ENCODE measurements at regions not wholly inside any gene's neighbourhood (a gene's known extent, or its start where the extent isn't known, plus 50 kb on each side); places are given as distances from the start of the nearest gene placed in this dataset.

DNA sequence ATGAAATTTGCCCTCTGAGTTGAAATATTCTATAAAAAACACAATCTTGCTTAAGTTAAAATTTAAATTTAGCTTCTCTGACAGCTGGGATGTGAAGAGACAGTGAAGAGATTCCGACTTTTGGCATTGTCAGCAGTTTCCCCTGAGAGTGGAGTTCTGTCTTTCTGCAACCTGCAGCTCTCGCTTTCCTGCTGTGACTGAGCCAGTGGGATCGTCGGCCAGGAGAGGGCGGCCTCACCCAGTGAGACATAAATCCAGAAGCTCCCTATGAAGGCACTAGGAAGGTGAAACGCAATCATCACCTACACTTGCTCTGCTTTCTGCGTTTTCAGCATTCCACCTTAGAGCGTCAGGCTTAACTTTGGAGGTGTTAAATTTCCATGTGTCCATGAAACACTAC, 75.4 kb upstream of the HNMT start:
- intact Hi-C loops (cut with DNase I) = no loop called here

DNA sequence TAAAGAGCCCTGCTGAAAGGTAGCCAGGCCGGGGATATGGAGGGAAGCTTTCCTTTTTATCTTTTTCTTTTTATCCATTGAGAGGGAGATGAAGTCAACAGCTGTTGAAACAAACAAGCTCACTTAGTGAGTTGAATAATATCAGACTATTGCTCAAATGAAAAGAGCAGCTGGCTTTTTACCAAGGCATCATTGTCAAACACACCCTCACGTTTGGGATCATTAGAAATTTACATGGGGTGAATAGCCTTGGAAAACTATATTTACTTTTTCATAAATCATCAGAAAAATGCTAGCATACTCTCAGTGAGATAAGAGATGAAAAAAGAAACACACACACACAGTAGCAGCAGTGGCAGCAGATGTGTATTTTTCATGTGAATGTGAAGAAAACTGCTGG, 71.5 kb upstream of the HNMT start:
- TF ChIP-seq CTCF (IDR thresholded peaks at IDR 0.05) (no peak), POLR2AphosphoS5 (IDR thresholded peaks at IDR 0.05) (no peak), POLR2A (IDR thresholded peaks at IDR 0.05; ENCODE audit: low read depth) (no peak), EP300 (IDR thresholded peaks at IDR 0.05) (no peak)
- Histone ChIP-seq H3K27me3 (no peaks in the 10 kb centered on the region), H3K36me3 (no peaks in the 10 kb centered on the region), H3K27ac (replicated peaks in 1 of 4) (no peak overlapping the region), H3K9me3 (no peaks in the 10 kb centered on the region), H3K4me1 (no peaks in the 10 kb centered on the region), H3K4me3 (no peak overlapping the region)
- intact Hi-C loops (cut with DNase I) = no loop called here
- WGBS = 61% methylated on average over 2 of the region's 2 CpGs
- no peak for DNase-seq (ENCODE audit: extremely low spot score)

More for the DNA sequence above, 75.4 kb upstream of the HNMT start:
- H3K36me3 ChIP-seq = no peaks in the 10 kb centered on the region
- H3K27ac ChIP-seq (replicated peaks in 1 of 4) = no peak overlapping the region
- no peaks in the 10 kb centered on the region for H3K27me3 ChIP-seq
- H3K9me3 ChIP-seq = no peaks in the 10 kb centered on the region
- 39% methylated on average over 8 of the region's 8 CpGs for WGBS
- TF ChIP-seq CTCF (IDR thresholded peaks at IDR 0.05) (peak in 1 of 3 experiments; percentile 25), POLR2AphosphoS5 (IDR thresholded peaks at IDR 0.05) (no peak), POLR2A (IDR thresholded peaks at IDR 0.05; ENCODE audit: low read depth) (no peak), EP300 (IDR thresholded peaks at IDR 0.05) (no peak)
- no peak for DNase-seq (ENCODE audit: extremely low spot score)
- H3K4me3 ChIP-seq = no peak overlapping the region
- no peaks in the 10 kb centered on the region for H3K4me1 ChIP-seq

DNA sequence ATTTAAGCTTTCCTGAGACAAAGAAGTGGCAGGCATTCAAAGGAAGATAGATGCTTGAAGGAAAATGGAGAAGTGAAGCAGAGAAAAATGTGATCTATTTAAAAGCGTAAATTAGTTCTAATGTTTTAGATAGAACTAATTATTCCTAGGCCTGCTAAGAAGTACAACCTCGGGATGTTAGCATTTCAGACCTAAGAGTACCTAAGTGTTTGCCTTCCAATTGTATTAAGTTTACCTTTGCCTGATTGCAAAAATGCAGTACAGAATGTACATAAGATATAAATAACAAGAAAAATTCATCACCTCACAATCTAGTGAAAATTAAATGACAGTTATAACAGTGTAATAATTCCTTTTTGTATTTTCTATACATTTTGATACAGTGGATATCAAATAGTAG, 71.1 kb upstream of the HNMT start:
- H3K27ac ChIP-seq (replicated peaks in 1 of 4) = no peak overlapping the region
- no peaks in the 10 kb centered on the region for H3K36me3 ChIP-seq
- WGBS = 87% methylated on average over 2 of the region's 2 CpGs
- DNase-seq (ENCODE audit: extremely low spot score) = no peak
- no peaks in the 10 kb centered on the region for H3K27me3 ChIP-seq
- no peaks in the 10 kb centered on the region for H3K9me3 ChIP-seq
- intact Hi-C loops (cut with DNase I) = no loop called here
- no peak for TF ChIP-seq POLR2A (IDR thresholded peaks at IDR 0.05; ENCODE audit: low read depth)
- no peak overlapping the region for H3K4me3 ChIP-seq
- H3K4me1 ChIP-seq = no peaks in the 10 kb centered on the region

- intact Hi-C loops (cut with DNase I) = no loop called here
- Histone ChIP-seq H3K36me3 (no peaks in the 10 kb centered on the region), H3K4me1 (no peaks in the 10 kb centered on the region), H3K27ac (replicated peaks in 1 of 4) (no peak overlapping the region), H3K9me3 (no peaks in the 10 kb centered on the region), H3K27me3 (no peaks in the 10 kb centered on the region), H3K4me3 (no peak overlapping the region)
- 78% methylated on average over 2 of the region's 2 CpGs for WGBS
- TF ChIP-seq EP300 (IDR thresholded peaks at IDR 0.05) = no peak
- no peak for TF ChIP-seq POLR2A (IDR thresholded peaks at IDR 0.05; ENCODE audit: low read depth)
- TF ChIP-seq POLR2AphosphoS5 (IDR thresholded peaks at IDR 0.05) = no peak
- no peak for TF ChIP-seq CTCF (IDR thresholded peaks at IDR 0.05)
- no peak for DNase-seq (ENCODE audit: extremely low spot score)
Observed at GRCh38 chr2:137896467-137896866, 67.8 kb upstream of the HNMT start.

- no peak for TF ChIP-seq POLR2A (IDR thresholded peaks at IDR 0.05; ENCODE audit: low read depth)
- no peak for TF ChIP-seq CTCF (IDR thresholded peaks at IDR 0.05)
- no peak for TF ChIP-seq EP300 (IDR thresholded peaks at IDR 0.05)
- no peak for TF ChIP-seq POLR2AphosphoS5 (IDR thresholded peaks at IDR 0.05)
- intact Hi-C loops (cut with DNase I) = no loop called here
- DNase-seq (ENCODE audit: extremely low spot score) = no peak
- 80% methylated on average over 1 of the region's 1 CpG for WGBS
- H3K36me3 ChIP-seq = no peaks in the 10 kb centered on the region
- H3K9me3 ChIP-seq = no peaks in the 10 kb centered on the region
- H3K4me1 ChIP-seq = no peaks in the 10 kb centered on the region
- no peak overlapping the region for H3K4me3 ChIP-seq
- no peak overlapping the region for H3K27ac ChIP-seq (replicated peaks in 1 of 4)
- H3K27me3 ChIP-seq = no peaks in the 10 kb centered on the region
Observed at GRCh38 chr2:137897082-137897481, 67.2 kb upstream of the HNMT start.
